Panc1 (cell line): ENCODE measurements at regions not wholly inside any gene's neighbourhood (a gene's known extent, or its start where the extent isn't known, plus 50 kb on each side); places are given as distances from the start of the nearest gene placed in this dataset.

ENCODE experiments used
- CTCF ChIP-seq: fragments of 450-650 bp; IDR thresholded peaks from 2 replicates; pipeline ENCODE4 v1.5.1; 2017; ENCODE audit warnings: mild to moderate bottlenecking
- POLR2AphosphoS5 ChIP-seq: IDR thresholded peaks from 2 replicates; pipeline ENCODE4 v1.6.1; 2012; ENCODE audit warnings: mild to moderate bottlenecking, low read depth, low read length, moderate library complexity
- REST ChIP-seq, 2 experiments: IDR thresholded peaks; 2 replicates each; pipeline ENCODE4 v1.6.1; 2011 to 2012; ENCODE audit warnings: low read depth in 2 of 2, control low read depth in 1 of 2, low read length in 1 of 2, mild to moderate bottlenecking in 1 of 2, moderate library complexity in 1 of 2; ENCODE audit not compliant: insufficient read depth in 1 of 2
- TCF7L2 ChIP-seq: IDR thresholded peaks from 2 replicates; pipeline ENCODE4 v1.6.1; 2011; ENCODE audit warnings: mild to moderate bottlenecking, low read depth, low read length, inconsistent platforms

- TF ChIP-seq CTCF, result no peak
- no peak for TF ChIP-seq POLR2AphosphoS5
- no peak for TF ChIP-seq REST (IDR thresholded peaks at IDR 0.05; ENCODE audit: insufficient read depth in 1 of 2, low read depth in 2 of 2, low read length in 1 of 2)
- TF ChIP-seq TCF7L2, result no peak
Observed at GRCh38 chr4:38359113-38359512, 304.9 kb upstream of the KLF3 start.
